H1 (cell line): ENCODE measurements at regions not wholly inside any gene's neighbourhood (a gene's known extent, or its start where the extent isn't known, plus 50 kb on each side); places are given as distances from the start of the nearest gene placed in this dataset.

ENCODE experiments used
- CTCF ChIA-PET: fragments of 300-600 bp; sonication (Branson Sonifier 250); formaldehyde crosslinking; loops from one replicate; lab custom pipeline; 2021; ENCODE audit not compliant: partially characterized antibody; lab: Charles Lee
- POLR2A ChIA-PET: fragments of 300-600 bp; sonication (Branson Sonifier 250); formaldehyde crosslinking; loops from one replicate; lab custom pipeline; 2021; ENCODE audit warnings: inconsistent platforms; ENCODE audit not compliant: partially characterized antibody; lab: Charles Lee
- DNase-seq, 2 experiments: peaks; one replicate each; pipeline versions ENCODE4 v3.0.0 to v3.0.0-alpha.2; 2010 to 2022; ENCODE audit warnings: low spot score in 2 of 2, low read depth in 1 of 2, mixed read lengths in 1 of 2
- FAIRE-seq: peaks from 2 replicates; lab custom pipeline; 2011; peaks lifted over from hg19 to GRCh38; lab: Jason Lieb, UNC
- H2AFZ ChIP-seq: 2 replicates; pipeline ENCODE4 v1.8.1; 2012; ENCODE audit warnings: low read length, inconsistent platforms
- H2AK5ac ChIP-seq: 2 replicates; pipeline ENCODE4 v1.6.1; 2013; ENCODE audit warnings: low read depth, low read length
- H2BK120ac ChIP-seq: replicated peaks from 2 replicates; pipeline ENCODE3; 2013; ENCODE audit warnings: low read depth, low read length, inconsistent platforms
- H2BK12ac ChIP-seq: 2 replicates; pipeline ENCODE4 v1.6.1; 2013; ENCODE audit warnings: low read depth, low read length
- H2BK15ac ChIP-seq: 2 replicates; pipeline ENCODE4 v1.6.1; 2013; ENCODE audit warnings: low read length
- H2BK20ac ChIP-seq: 2 replicates; pipeline ENCODE4 v1.6.1; 2013; ENCODE audit warnings: low read length
- H2BK5ac ChIP-seq: 2 replicates; pipeline ENCODE4 v1.6.1; 2013; ENCODE audit warnings: low read depth, low read length
- H3K14ac ChIP-seq: 2 replicates; pipeline ENCODE4 v1.6.1; 2013; ENCODE audit warnings: inconsistent platforms; ENCODE audit not compliant: insufficient read length
- H3K18ac ChIP-seq: 2 replicates; pipeline ENCODE4 v1.6.1; 2013; ENCODE audit warnings: low read length; ENCODE audit errors: extremely low read depth
- H3K23ac ChIP-seq: 2 replicates; pipeline ENCODE4 v1.6.1; 2013; ENCODE audit warnings: inconsistent platforms; ENCODE audit not compliant: insufficient read length
- H3K23me2 ChIP-seq: 2 replicates; pipeline ENCODE4 v1.6.1; 2013; ENCODE audit warnings: low read depth, low read length
- H3K27ac ChIP-seq: 2 replicates; pipeline ENCODE4 v1.6.1; 2011; ENCODE audit warnings: low read depth, low read length, inconsistent platforms
- H3K27me3 ChIP-seq, 4 experiments: replicated peaks in 1 of 4; 1 replicate in 1 of 4; 2 replicates in 3 of 4; pipeline versions ENCODE4 v1.6.1 to v1.8.1; 2011 to 2013; ENCODE audit warnings: low read length in 3 of 4, mild to moderate bottlenecking in 3 of 4, inconsistent platforms in 2 of 4, mixed read lengths in 2 of 4, moderate library complexity in 1 of 4; ENCODE audit not compliant: control insufficient read depth in 3 of 4, insufficient read depth in 3 of 4; ENCODE audit errors: extremely low read depth in 1 of 4
- H3K36me3 ChIP-seq, 4 experiments: 2 replicates each; pipeline versions ENCODE4 v1.6.1 to v1.8.1; 2011 to 2013; ENCODE audit warnings: mild to moderate bottlenecking in 4 of 4, low read length in 3 of 4, moderate library complexity in 2 of 4, control low read depth in 1 of 4, inconsistent platforms in 1 of 4; ENCODE audit not compliant: insufficient read depth in 4 of 4, control insufficient read depth in 2 of 4
- H3K4ac ChIP-seq: replicated peaks from 2 replicates; pipeline ENCODE3; 2013; ENCODE audit warnings: low read length, low read depth, mixed read lengths, inconsistent platforms; ENCODE audit not compliant: insufficient read length
- H3K4me1 ChIP-seq, 4 experiments: replicated peaks in 1 of 4; 1 replicate in 1 of 4; 2 replicates in 3 of 4; pipeline versions ENCODE4 v1.6.1 to v1.8.1; 2011 to 2013; ENCODE audit warnings: low read length in 3 of 4, inconsistent platforms in 2 of 4, mixed read lengths in 1 of 4; ENCODE audit not compliant: insufficient read depth in 4 of 4, control insufficient read depth in 3 of 4
- H3K4me2 ChIP-seq, 2 experiments: 2 replicates each; pipeline versions ENCODE4 v1.6.1 to v1.8.1; 2011 to 2013; ENCODE audit warnings: low read depth in 2 of 2, low read length in 2 of 2, control low read depth in 1 of 2, inconsistent platforms in 1 of 2, mild to moderate bottlenecking in 1 of 2; ENCODE audit not compliant: insufficient read depth in 1 of 2
- H3K4me3 ChIP-seq, 4 experiments: fragments of 200-600, 300-600 bp in 1 of 4; sonication (generic), shearing (Covaris generic), sonication (Bioruptor Twin) in 1 of 4; 2 replicates each; pipeline versions ENCODE4 v1.5.1 to v1.8.1; 2011 to 2016; ENCODE audit warnings: low read length in 4 of 4, low read depth in 3 of 4, control low read depth in 2 of 4, inconsistent platforms in 2 of 4, mild to moderate bottlenecking in 2 of 4, mixed read lengths in 1 of 4, moderate library complexity in 1 of 4; ENCODE audit not compliant: insufficient read depth in 2 of 4; ENCODE audit errors: extremely low read depth in 1 of 4
- H3K56ac ChIP-seq: replicated peaks from 2 replicates; pipeline ENCODE3; 2013; ENCODE audit warnings: low read depth, mild to moderate bottlenecking, mixed read lengths, low read length, inconsistent platforms; ENCODE audit not compliant: insufficient read length
- H3K79me1 ChIP-seq: 2 replicates; pipeline ENCODE4 v1.6.1; 2013; ENCODE audit warnings: low read depth, low read length, control low read depth
- H3K79me2 ChIP-seq, 2 experiments: 2 replicates each; pipeline versions ENCODE4 v1.6.1 to v1.8.1; 2012 to 2013; ENCODE audit warnings: low read length in 2 of 2, mild to moderate bottlenecking in 2 of 2, inconsistent platforms in 1 of 2; ENCODE audit not compliant: insufficient read depth in 2 of 2, control insufficient read depth in 1 of 2
- H3K9ac ChIP-seq, 4 experiments: replicated peaks in 1 of 4; 1 replicate in 1 of 4; 2 replicates in 3 of 4; pipeline versions ENCODE4 v1.6.1 to v1.8.1; 2011 to 2013; ENCODE audit warnings: low read depth in 3 of 4, low read length in 3 of 4, control low read depth in 2 of 4, mild to moderate bottlenecking in 2 of 4, moderate library complexity in 2 of 4, inconsistent platforms in 1 of 4; ENCODE audit errors: extremely low read depth in 1 of 4
- H3K9me3 ChIP-seq, 2 experiments: 2 replicates each; pipeline versions ENCODE4 v1.6.1 to v1.8.1; 2012 to 2013; ENCODE audit warnings: mild to moderate bottlenecking in 2 of 2, moderate library complexity in 2 of 2, control low read depth in 1 of 2, inconsistent platforms in 1 of 2, low read depth in 1 of 2, low read length in 1 of 2, mixed read lengths in 1 of 2; ENCODE audit not compliant: insufficient read depth in 2 of 2
- H4K20me1 ChIP-seq, 2 experiments: replicated peaks in 1 of 2; 2 replicates each; pipeline versions ENCODE3 to v1.8.1; 2011 to 2013; ENCODE audit warnings: inconsistent platforms in 2 of 2, low read length in 2 of 2, mild to moderate bottlenecking in 1 of 2; ENCODE audit not compliant: insufficient read depth in 2 of 2, control insufficient read depth in 1 of 2
- H4K5ac ChIP-seq: 2 replicates; pipeline ENCODE4 v1.6.1; 2013; ENCODE audit warnings: low read length, low read depth, mixed read lengths, inconsistent platforms; ENCODE audit not compliant: insufficient read length
- H4K8ac ChIP-seq: 2 replicates; pipeline ENCODE4 v1.8.0; 2013; ENCODE audit warnings: mild to moderate bottlenecking, moderate library complexity, low read length, inconsistent platforms; ENCODE audit not compliant: insufficient read depth; ENCODE audit errors: extremely low read depth
- H4K91ac ChIP-seq: replicated peaks from 2 replicates; pipeline ENCODE3; 2013; ENCODE audit warnings: low read length, mixed read lengths, inconsistent platforms; ENCODE audit not compliant: insufficient read length
- CTBP2 ChIP-seq: IDR thresholded peaks from 2 replicates; pipeline ENCODE4 v1.7.0; 2011; ENCODE audit warnings: borderline replicate concordance, mild to moderate bottlenecking, moderate library complexity, mixed read lengths, low read length; ENCODE audit not compliant: insufficient read depth, insufficient read length
- EGR1 ChIP-seq: IDR thresholded peaks from 2 replicates; pipeline ENCODE4 v1.6.1; 2011; ENCODE audit warnings: low read depth, low read length, borderline replicate concordance
- FOSL1 ChIP-seq: IDR thresholded peaks from 2 replicates; pipeline ENCODE4 v1.6.1; 2011; ENCODE audit warnings: mild to moderate bottlenecking, low read depth, low read length, moderate library complexity; ENCODE audit not compliant: insufficient read depth
- JUN ChIP-seq: IDR thresholded peaks from 2 replicates; pipeline ENCODE4 v1.6.1; 2011; ENCODE audit warnings: low read depth, mild to moderate bottlenecking, improper control_type of control experiment, low read length
- NANOG ChIP-seq: IDR thresholded peaks from 2 replicates; pipeline ENCODE4 v1.6.1; 2011; ENCODE audit warnings: low read length, low read depth, mild to moderate bottlenecking, inconsistent platforms; ENCODE audit not compliant: insufficient read depth, poor library complexity, severe bottlenecking
- POLR2A ChIP-seq, 2 experiments: IDR thresholded peaks; 1 replicate in 1 of 2; 2 replicates in 1 of 2; pipeline ENCODE4 v1.6.1; 2011; ENCODE audit warnings: low read depth in 2 of 2, low read length in 2 of 2, mild to moderate bottlenecking in 2 of 2; ENCODE audit errors: control extremely low read depth in 1 of 2
- RAD21 ChIP-seq, 2 experiments: IDR thresholded peaks in 1 of 2; conservative IDR thresholded peaks in 1 of 2; 2 replicates each; pipeline ENCODE4 v1.6.1; 2011; ENCODE audit warnings: low read depth in 2 of 2, low read length in 2 of 2, improper control_type of control experiment in 1 of 2, inconsistent platforms in 1 of 2, mild to moderate bottlenecking in 1 of 2, moderate library complexity in 1 of 2
- RXRA ChIP-seq: IDR thresholded peaks from 2 replicates; pipeline ENCODE4 v1.6.1; 2011; ENCODE audit warnings: low read depth, mild to moderate bottlenecking, low read length, moderate library complexity; ENCODE audit not compliant: insufficient read depth
- SP1 ChIP-seq: IDR thresholded peaks from 2 replicates; pipeline ENCODE4 v1.6.1; 2011; ENCODE audit warnings: low read depth, low read length
- TAF1 ChIP-seq: IDR thresholded peaks from 2 replicates; pipeline ENCODE4 v1.6.1; 2011; ENCODE audit warnings: mild to moderate bottlenecking, low read depth, low read length
- WGBS, 2 experiments: shearing (Covaris generic) in 1 of 2; methylation state at CpG; one replicate each; pipeline versions ENCODE4 v1.1.6 to v1.1.7; 2013 to 2015; ENCODE audit warnings: low lambda C conversion rate in 2 of 2, mixed read lengths in 2 of 2, inconsistent platforms in 1 of 2, low coverage in 1 of 2, missing lambda C conversion rate in 1 of 2; ENCODE audit not compliant: insufficient replicate concordance in 2 of 2, insufficient coverage in 1 of 2, insufficient read length in 1 of 2; ENCODE audit errors: extremely low coverage in 1 of 2, missing lambda C conversion rate in 1 of 2; 5-methylcytosine and 5-hydroxymethylcytosine counted together
- TF ChIP-seq, protein P1 (sequence below), 3 experiments: IDR thresholded peaks; 1 replicate in 2 of 3; 2 replicates in 1 of 3; pipeline versions ENCODE4 v1.5.1 to v1.6.1; 2011; ENCODE audit warnings: low read length in 3 of 3, mild to moderate bottlenecking in 3 of 3, inconsistent platforms in 2 of 3, low read depth in 1 of 3, moderate library complexity in 1 of 3; ENCODE audit not compliant: insufficient read depth in 1 of 3; ENCODE audit errors: control extremely low read depth in 1 of 3
- TF ChIP-seq, protein P2 (sequence below): IDR thresholded peaks from 2 replicates; pipeline ENCODE4 v1.6.1; 2011; ENCODE audit warnings: low read depth, mild to moderate bottlenecking, low read length; ENCODE audit not compliant: insufficient read depth

- WGBS, 2 experiments, result 92% methylated on average over 3 of the region's 3 CpGs; no CpG with 5 or more reads in 1 of the 2 experiments
- TF ChIP-seq EGR1 (no peak), SP1 (no peak), RAD21 (IDR thresholded peaks at IDR 0.05 in 1 of 2, conservative IDR thresholded peaks at IDR 0.05 in 1 of 2; ENCODE audit: low read depth in 2 of 2, low read length in 2 of 2) (no peak), RXRA (no peak), JUN (no peak), FOSL1 (no peak), TAF1 (no peak), CTBP2 (no peak), POLR2A (IDR thresholded peaks at IDR 0.05; ENCODE audit: control extremely low read depth in 1 of 2, low read depth in 2 of 2, low read length in 2 of 2) (no peak), NANOG (no peak)
- TF ChIP-seq, protein P1, sequence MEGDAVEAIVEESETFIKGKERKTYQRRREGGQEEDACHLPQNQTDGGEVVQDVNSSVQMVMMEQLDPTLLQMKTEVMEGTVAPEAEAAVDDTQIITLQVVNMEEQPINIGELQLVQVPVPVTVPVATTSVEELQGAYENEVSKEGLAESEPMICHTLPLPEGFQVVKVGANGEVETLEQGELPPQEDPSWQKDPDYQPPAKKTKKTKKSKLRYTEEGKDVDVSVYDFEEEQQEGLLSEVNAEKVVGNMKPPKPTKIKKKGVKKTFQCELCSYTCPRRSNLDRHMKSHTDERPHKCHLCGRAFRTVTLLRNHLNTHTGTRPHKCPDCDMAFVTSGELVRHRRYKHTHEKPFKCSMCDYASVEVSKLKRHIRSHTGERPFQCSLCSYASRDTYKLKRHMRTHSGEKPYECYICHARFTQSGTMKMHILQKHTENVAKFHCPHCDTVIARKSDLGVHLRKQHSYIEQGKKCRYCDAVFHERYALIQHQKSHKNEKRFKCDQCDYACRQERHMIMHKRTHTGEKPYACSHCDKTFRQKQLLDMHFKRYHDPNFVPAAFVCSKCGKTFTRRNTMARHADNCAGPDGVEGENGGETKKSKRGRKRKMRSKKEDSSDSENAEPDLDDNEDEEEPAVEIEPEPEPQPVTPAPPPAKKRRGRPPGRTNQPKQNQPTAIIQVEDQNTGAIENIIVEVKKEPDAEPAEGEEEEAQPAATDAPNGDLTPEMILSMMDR (IDR thresholded peaks at IDR 0.05; ENCODE audit: control extremely low read depth in 1 of 3, insufficient read depth in 1 of 3, low read depth in 1 of 3, low read length in 3 of 3), result no peak
- TF ChIP-seq, protein P2, sequence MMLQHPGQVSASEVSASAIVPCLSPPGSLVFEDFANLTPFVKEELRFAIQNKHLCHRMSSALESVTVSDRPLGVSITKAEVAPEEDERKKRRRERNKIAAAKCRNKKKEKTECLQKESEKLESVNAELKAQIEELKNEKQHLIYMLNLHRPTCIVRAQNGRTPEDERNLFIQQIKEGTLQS, result no peak
Measured at GRCh38 chr2:81087646-81088045, 783.1 kb upstream of the LRRTM1 start.

More at GRCh38 chr2:81087646-81088045, 783.1 kb upstream of the LRRTM1 start:
- no peak overlapping the region for H3K4ac ChIP-seq
- no peaks in the 10 kb centered on the region for H3K9me3 ChIP-seq
- ChIA-PET POLR2A (no interaction called here), CTCF (no interaction called here)
- no peak overlapping the region for H2BK5ac ChIP-seq
- H3K4me2 ChIP-seq, result no peak overlapping the region
- no peak overlapping the region for H3K4me3 ChIP-seq
- H3K79me1 ChIP-seq, result no peaks in the 10 kb centered on the region
- H3K14ac ChIP-seq, result no peak overlapping the region
- H2AK5ac ChIP-seq, result no peak overlapping the region
- H3K79me2 ChIP-seq, result no peaks in the 10 kb centered on the region
- H3K18ac ChIP-seq, result no peak overlapping the region
- H3K27ac ChIP-seq, result no peak overlapping the region
- H4K91ac ChIP-seq, result no peak overlapping the region
- peaks cover 2% of the 10 kb centered on the region; the same call in 1 of the 2 replicates for H3K23me2 ChIP-seq
- H3K23ac ChIP-seq, result no peak overlapping the region
- H3K36me3 ChIP-seq, result no peaks in the 10 kb centered on the region
- no peak overlapping the region for H3K56ac ChIP-seq
- H2BK15ac ChIP-seq, result no peak overlapping the region
- no peaks in the 10 kb centered on the region for H3K4me1 ChIP-seq
- DNase-seq, result no peak
- no peak for FAIRE-seq
- no peak overlapping the region for H2BK12ac ChIP-seq
- no peak overlapping the region for H2AFZ ChIP-seq
- no peak overlapping the region for H2BK20ac ChIP-seq
- H4K8ac ChIP-seq, result no peak overlapping the region
- no peak overlapping the region for H2BK120ac ChIP-seq
- H3K27me3 ChIP-seq, result no peaks in the 10 kb centered on the region
- no peak overlapping the region for H4K5ac ChIP-seq
- no peak overlapping the region for H3K9ac ChIP-seq
- H4K20me1 ChIP-seq, result no peaks in the 10 kb centered on the region
